IMR-90 (cell line): ENCODE measurements at regions not wholly inside any gene's neighbourhood (a gene's known extent, or its start where the extent isn't known, plus 50 kb on each side); places are given as distances from the start of the nearest gene placed in this dataset.

Experiments
- ATAC-seq: fragments of 200-7000 bp; cut with Tn5 transposase; 2 replicates; pipeline ENCODE4 v1.9.1; 2020; ENCODE audit warnings: low read depth, mild to moderate bottlenecking, moderate library complexity
- BruUV-seq: library from RNA; stranded (reverse); fragments of 400-500 nt; replicated peaks from 2 replicates; lab custom pipeline; 2021; lab: Mats Ljungman, UMichigan
- CTCF ChIA-PET: fragments of 300-600 bp; formaldehyde crosslinking; extraction: SDS; loops from one replicate; lab custom pipeline; 2021; ENCODE audit warnings: antibody characterized with exemption; lab: Yijun Ruan, JAX
- POLR2A ChIA-PET: fragments of 300-600 bp; sonication (Branson Sonifier 250); formaldehyde crosslinking; loops from one replicate; lab custom pipeline; 2022; ENCODE audit warnings: antibody characterized with exemption; ENCODE audit not compliant: unreplicated experiment; lab: Charles Lee
- DNase-seq: peaks from one replicate; pipeline ENCODE4 v3.0.0; 2013
- H2AFZ ChIP-seq: replicated peaks from 2 replicates; pipeline ENCODE3; 2013; ENCODE audit warnings: low read length, mild to moderate bottlenecking; ENCODE audit not compliant: poor library complexity
- H2AK5ac ChIP-seq: 2 replicates; pipeline ENCODE4 v1.6.1; 2013; ENCODE audit warnings: low read depth, low read length, inconsistent platforms
- H2AK9ac ChIP-seq: replicated peaks from 2 replicates; pipeline ENCODE3; 2013; ENCODE audit warnings: mild to moderate bottlenecking, low read depth, low read length, moderate library complexity; ENCODE audit not compliant: poor library complexity
- H2BK120ac ChIP-seq: 2 replicates; pipeline ENCODE4 v1.6.1; 2013; ENCODE audit warnings: low read depth, low read length, inconsistent platforms
- H2BK15ac ChIP-seq: 3 replicates; pipeline ENCODE4 v1.6.1; 2013; ENCODE audit warnings: low read depth, low read length, inconsistent platforms
- H2BK20ac ChIP-seq: 2 replicates; pipeline ENCODE4 v1.6.1; 2013; ENCODE audit warnings: low read depth, mild to moderate bottlenecking, inconsistent platforms, low read length, moderate library complexity
- H2BK5ac ChIP-seq: 2 replicates; pipeline ENCODE4 v1.6.1; 2013; ENCODE audit warnings: mild to moderate bottlenecking, low read depth, low read length, inconsistent platforms; ENCODE audit not compliant: poor library complexity, severe bottlenecking
- H3K14ac ChIP-seq: replicated peaks from 2 replicates; pipeline ENCODE4 v1.6.1; 2013; ENCODE audit warnings: low read depth, low read length, inconsistent platforms
- H3K18ac ChIP-seq: 2 replicates; pipeline ENCODE4 v1.6.1; 2013; ENCODE audit warnings: low read depth, low read length, control low read depth
- H3K23ac ChIP-seq: 2 replicates; pipeline ENCODE4 v1.6.1; 2013; ENCODE audit warnings: low read depth, low read length, inconsistent platforms
- H3K27ac ChIP-seq: 2 replicates; pipeline ENCODE4 v1.5.1; 2013; ENCODE audit warnings: mild to moderate bottlenecking, control low read depth, low read length; ENCODE audit not compliant: insufficient read depth
- H3K27me3 ChIP-seq: 2 replicates; pipeline ENCODE4 v1.6.1; 2013; ENCODE audit warnings: low read length; ENCODE audit not compliant: control insufficient read depth, insufficient read depth
- H3K36me3 ChIP-seq: 2 replicates; pipeline ENCODE4 v1.6.1; 2013; ENCODE audit warnings: low read length, mixed read lengths; ENCODE audit not compliant: control insufficient read depth, insufficient read depth
- H3K4ac ChIP-seq: 2 replicates; pipeline ENCODE4 v1.6.1; 2013; ENCODE audit warnings: low read depth, low read length, inconsistent platforms
- H3K4me1 ChIP-seq: 2 replicates; pipeline ENCODE4 v1.6.1; 2013; ENCODE audit warnings: low read length, mixed read lengths; ENCODE audit not compliant: control insufficient read depth, insufficient read depth
- H3K4me2 ChIP-seq: 2 replicates; pipeline ENCODE4 v1.6.1; 2013; ENCODE audit warnings: low read depth, mild to moderate bottlenecking, control low read depth, low read length, moderate library complexity
- H3K4me3 ChIP-seq: 2 replicates; pipeline ENCODE4 v1.5.1; 2013; ENCODE audit warnings: low read depth, mild to moderate bottlenecking, control low read depth, low read length, moderate library complexity; ENCODE audit not compliant: insufficient read depth
- H3K56ac ChIP-seq: 2 replicates; pipeline ENCODE4 v1.6.1; 2013; ENCODE audit warnings: low read length, inconsistent platforms; ENCODE audit not compliant: insufficient read depth; ENCODE audit errors: extremely low read depth
- H3K79me1 ChIP-seq, 2 experiments: 2 replicates each; pipeline ENCODE4 v1.6.1; 2013; ENCODE audit warnings: low read length in 2 of 2, inconsistent platforms in 1 of 2, low read depth in 1 of 2
- H3K9ac ChIP-seq: 2 replicates; pipeline ENCODE4 v1.6.1; 2013; ENCODE audit warnings: low read depth, low read length, control low read depth
- H3K9me1 ChIP-seq: 2 replicates; pipeline ENCODE4 v1.6.1; 2013; ENCODE audit warnings: low read length, inconsistent platforms; ENCODE audit not compliant: insufficient read depth
- H3K9me3 ChIP-seq: 2 replicates; pipeline ENCODE4 v1.6.1; 2013; ENCODE audit warnings: low read length; ENCODE audit not compliant: control insufficient read depth, insufficient read depth
- H4K20me1 ChIP-seq: 2 replicates; pipeline ENCODE4 v1.6.1; 2013; ENCODE audit warnings: low read length, inconsistent platforms; ENCODE audit not compliant: insufficient read depth
- H4K5ac ChIP-seq: 2 replicates; pipeline ENCODE4 v1.6.1; 2013; ENCODE audit warnings: mild to moderate bottlenecking, low read depth, low read length, control low read depth
- H4K8ac ChIP-seq, 2 experiments: 2 replicates each; pipeline ENCODE4 v1.6.1; 2013; ENCODE audit warnings: low read depth in 2 of 2, low read length in 2 of 2, control low read depth in 1 of 2, inconsistent platforms in 1 of 2
- H4K91ac ChIP-seq: 2 replicates; pipeline ENCODE4 v1.6.1; 2013; ENCODE audit warnings: low read depth, low read length, inconsistent platforms; ENCODE audit not compliant: insufficient read depth
- BHLHE40 ChIP-seq: fragments of 150-350 bp; IDR thresholded peaks from 2 replicates; pipeline ENCODE4 v1.6.1; 2016; ENCODE audit warnings: mild to moderate bottlenecking, low read depth, low read length
- CEBPB ChIP-seq: IDR thresholded peaks from 2 replicates; pipeline ENCODE4 v1.6.1; 2012; ENCODE audit warnings: low read depth, low read length, improper control_type of control experiment
- CHD1 ChIP-seq: IDR thresholded peaks from 2 replicates; pipeline ENCODE4 v1.6.1; 2012; ENCODE audit warnings: low read depth, low read length, improper control_type of control experiment
- CTCF ChIP-seq: conservative IDR thresholded peaks from 2 replicates; pipeline ENCODE4 v1.5.1; 2012; ENCODE audit warnings: mild to moderate bottlenecking, low read depth, low read length, improper control_type of control experiment
- ELK1 ChIP-seq: fragments of 150-350 bp; IDR thresholded peaks from 2 replicates; pipeline ENCODE4 v1.6.1; 2016; ENCODE audit warnings: low read depth, mild to moderate bottlenecking, low read length, moderate library complexity, borderline replicate concordance
- FOS ChIP-seq: fragments of 150-350 bp; IDR thresholded peaks from 2 replicates; pipeline ENCODE4 v1.6.1; 2016; ENCODE audit warnings: low read depth, low read length
- MAFK ChIP-seq: IDR thresholded peaks from 2 replicates; pipeline ENCODE4 v1.6.1; 2012; ENCODE audit warnings: low read depth, low read length, improper control_type of control experiment
- MAZ ChIP-seq: IDR thresholded peaks from 2 replicates; pipeline ENCODE4 v1.6.1; 2012; ENCODE audit warnings: low read depth, mild to moderate bottlenecking, low read length, improper control_type of control experiment, moderate library complexity, borderline replicate concordance
- MXI1 ChIP-seq: IDR thresholded peaks from 2 replicates; pipeline ENCODE4 v1.6.1; 2012; ENCODE audit warnings: low read depth, mild to moderate bottlenecking, low read length, moderate library complexity, borderline replicate concordance
- NFE2L2 ChIP-seq: fragments of 150-350 bp; IDR thresholded peaks from 2 replicates; pipeline ENCODE4 v1.6.1; 2016; ENCODE audit warnings: low read depth, mild to moderate bottlenecking, low read length
- POLR2A ChIP-seq: IDR thresholded peaks from 2 replicates; pipeline ENCODE4 v1.6.1; 2012; ENCODE audit warnings: mild to moderate bottlenecking, low read depth, low read length
- RAD21 ChIP-seq: IDR thresholded peaks from 2 replicates; pipeline ENCODE4 v1.6.1; 2012; ENCODE audit warnings: low read length, improper control_type of control experiment
- RCOR1 ChIP-seq: IDR thresholded peaks from 2 replicates; pipeline ENCODE4 v1.6.1; 2012; ENCODE audit warnings: mild to moderate bottlenecking, low read length, improper control_type of control experiment; ENCODE audit not compliant: insufficient replicate concordance
- RFX5 ChIP-seq: IDR thresholded peaks from 2 replicates; pipeline ENCODE4 v1.8.0; 2012; ENCODE audit warnings: low read depth, mild to moderate bottlenecking, low read length, moderate library complexity
- SMC3 ChIP-seq: fragments of 150-350 bp; IDR thresholded peaks from 2 replicates; pipeline ENCODE4 v1.6.1; 2016; ENCODE audit warnings: low read depth, mild to moderate bottlenecking, antibody characterized with exemption, low read length, moderate library complexity
- USF2 ChIP-seq: fragments of 150-350 bp; IDR thresholded peaks from 2 replicates; pipeline ENCODE4 v1.6.1; 2017; ENCODE audit warnings: mild to moderate bottlenecking, antibody characterized with exemption, low read length, low read depth
- WGBS, 2 experiments: methylation state at CpG; one replicate each; pipeline versions ENCODE4 v1.1.5 to v1.1.7; 2013; ENCODE audit warnings: missing lambda C conversion rate in 2 of 2; ENCODE audit not compliant: insufficient read length in 1 of 2; ENCODE audit errors: extremely low coverage in 2 of 2; 5-methylcytosine and 5-hydroxymethylcytosine counted together
- dilution Hi-C: fragments of 300-500 bp; cut with HindIII; formaldehyde crosslinking; loops from one replicate; pipeline ENCODE4 v1.14.3; 2018; ENCODE audit warnings: low sequenced_read_pairs; ENCODE audit not compliant: unreplicated experiment
- in situ Hi-C: fragments of 300-500 bp; cut with MboI; formaldehyde crosslinking; loops from 3 replicates; pipeline ENCODE4 v1.14.3; 2019; ENCODE audit warnings: low sequenced_read_pairs, inconsistent platforms, mixed read lengths
- intact Hi-C: fragments of 100-400 bp; cut with micrococcal nuclease; formaldehyde crosslinking; loops from 2 replicates; pipeline ENCODE4 v1.10.0; 2022

DNA sequence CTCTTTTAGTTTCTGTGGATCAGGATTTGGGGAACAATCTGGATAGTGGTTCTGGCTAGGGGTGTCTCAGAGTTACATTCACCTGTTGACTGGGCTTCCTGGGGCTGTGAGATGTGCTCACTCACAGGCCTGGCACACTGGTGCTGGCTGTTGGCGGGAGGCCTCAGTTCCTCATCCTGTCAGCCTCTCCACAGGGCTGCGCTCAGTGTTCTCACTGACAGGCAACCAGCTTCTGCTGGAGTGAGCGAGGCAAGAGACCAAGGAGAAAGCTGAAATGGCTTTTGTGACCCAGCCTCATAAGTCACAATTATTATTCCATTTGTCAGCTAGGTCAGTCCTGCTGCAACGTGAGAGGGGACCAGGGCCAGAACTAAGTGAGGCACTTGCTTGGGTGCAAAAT lies 180.6 kb upstream of the GLI2 start:
- in situ Hi-C loops (no loop called here), intact Hi-C loops (loop anchor here (5.0 kb wide), 1 partner anchor 122 kb away; no protein-coding TSS in a partner anchor), dilution Hi-C loops (no loop called here)
- Histone ChIP-seq H3K4me2 (no peak overlapping the region), H2BK5ac (no peak overlapping the region), H3K4ac (0 out of 2 replicates have a peak overlapping the region, but pooled peaks have one; percentile 19), H2BK120ac (no peak overlapping the region), H4K8ac (no peak overlapping the region; a peak in 1 of 4 replicates), H3K18ac (no peak overlapping the region), H4K91ac (peak overlapping the region; percentile 17; the same call in 1 of the 2 replicates), H3K23ac (no peak overlapping the region), H4K5ac (no peak overlapping the region), H3K9ac (no peak overlapping the region), H2AFZ (no peak overlapping the region), H3K4me1 (peaks cover 30% of the 10 kb centered on the region), H3K27me3 (peaks cover 6% of the 10 kb centered on the region; the same call in 1 of the 2 replicates), H3K79me1 (no peaks in the 10 kb centered on the region), H3K9me1 (peaks cover 6% of the 10 kb centered on the region), H3K36me3 (no peaks in the 10 kb centered on the region), H3K14ac (no peak overlapping the region), H3K27ac (no peak overlapping the region), H4K20me1 (no peaks in the 10 kb centered on the region), H2AK9ac (no peak overlapping the region), H3K4me3 (no peak overlapping the region), H3K9me3 (no peaks in the 10 kb centered on the region), H3K56ac (no peak overlapping the region), H2AK5ac (0 out of 2 replicates have a peak overlapping the region, but pooled peaks have one; percentile 11), H2BK20ac (no peak overlapping the region), H2BK15ac (no peak overlapping the region; the same call in 2 of the 3 replicates)
- ATAC-seq, result no peak
- TF ChIP-seq NFE2L2, result no peak
- no peak for TF ChIP-seq RCOR1
- no peak for TF ChIP-seq MXI1
- TF ChIP-seq MAZ, result no peak
- TF ChIP-seq RFX5, result no peak
- TF ChIP-seq ELK1, result no peak
- no peak for TF ChIP-seq POLR2A
- TF ChIP-seq RAD21, result no peak
- TF ChIP-seq CTCF, result no peak
- TF ChIP-seq SMC3, result no peak
- TF ChIP-seq USF2, result no peak
- no peak for TF ChIP-seq CEBPB
- no peak for TF ChIP-seq MAFK
- no peak for TF ChIP-seq FOS
- no peak for TF ChIP-seq BHLHE40
- TF ChIP-seq CHD1, result no peak
- ChIA-PET POLR2A (interaction anchor here (1.1 kb wide), 1 partner anchor 8 kb away, joined by 3 read pairs; no protein-coding TSS in a partner anchor), CTCF (no interaction called here)
- no peak for DNase-seq
- BruUV-seq, result no TSS peak
- WGBS, 2 experiments, result 100% methylated on average over 1 of the region's 4 CpGs; no CpG with 5 or more reads in 1 of the 2 experiments
